ENCODE measurements at regions not wholly inside any gene's neighbourhood (a gene's known extent, or its start where the extent isn't known, plus 50 kb on each side); places are given as distances from the start of the nearest gene placed in this dataset.

- peaks cover 5% of the 10 kb centered on the region for H3K4me1 Mint-ChIP-seq
- no peak overlapping the region for H3K4me3 Mint-ChIP-seq
- no peak overlapping the region for H3K27ac Mint-ChIP-seq
- H3K27me3 Mint-ChIP-seq (ENCODE audit: low read depth), result peaks cover 7% of the 10 kb centered on the region
- H3K9me3 Mint-ChIP-seq, result no peaks in the 10 kb centered on the region
- no peak for TF ChIP-seq CTCF (IDR thresholded peaks at IDR 0.05; ENCODE audit: unreplicated experiment)
- no peaks in the 10 kb centered on the region for H3K36me3 Mint-ChIP-seq
- DNase-seq (ENCODE audit: low spot score in 2 of 2, unreplicated experiment in 2 of 2), result no peak
These were observed 282.4 kb downstream of the C4orf33 start for GRCh38 chr4:129378364-129378763.

- Mint-ChIP-seq H3K27me3 (ENCODE audit: low read depth) (peaks cover 7% of the 10 kb centered on the region), H3K36me3 (no peaks in the 10 kb centered on the region), H3K4me3 (no peak overlapping the region), H3K9me3 (no peaks in the 10 kb centered on the region), H3K27ac (no peak overlapping the region), H3K4me1 (peaks cover 5% of the 10 kb centered on the region)
- no peak for DNase-seq (ENCODE audit: low spot score in 2 of 2, unreplicated experiment in 2 of 2)
- no peak for TF ChIP-seq CTCF (IDR thresholded peaks at IDR 0.05; ENCODE audit: unreplicated experiment)
These were observed 283.5 kb downstream of the C4orf33 start for GRCh38 chr4:129379429-129379828.

GRCh38 chr4:129384974-129385373 lies 289.0 kb downstream of the C4orf33 start:
- no peak for TF ChIP-seq CTCF (IDR thresholded peaks at IDR 0.05; ENCODE audit: unreplicated experiment)
- no peaks in the 10 kb centered on the region for H3K4me1 Mint-ChIP-seq
- no peak for DNase-seq (ENCODE audit: low spot score in 2 of 2, unreplicated experiment in 2 of 2)
- H3K9me3 Mint-ChIP-seq, result no peaks in the 10 kb centered on the region
- no peaks in the 10 kb centered on the region for H3K36me3 Mint-ChIP-seq
- peaks cover 5% of the 10 kb centered on the region for H3K27me3 Mint-ChIP-seq (ENCODE audit: low read depth)
- H3K27ac Mint-ChIP-seq, result no peak overlapping the region
- H3K4me3 Mint-ChIP-seq, result no peak overlapping the region

GRCh38 chr4:129387666-129388065 lies 291.7 kb downstream of the C4orf33 start:
- Mint-ChIP-seq H3K36me3 (no peaks in the 10 kb centered on the region), H3K4me3 (no peak overlapping the region), H3K4me1 (no peaks in the 10 kb centered on the region), H3K27ac (no peak overlapping the region), H3K9me3 (no peaks in the 10 kb centered on the region), H3K27me3 (ENCODE audit: low read depth) (no peaks in the 10 kb centered on the region)
- TF ChIP-seq CTCF (IDR thresholded peaks at IDR 0.05; ENCODE audit: unreplicated experiment), result no peak
- no peak for DNase-seq (ENCODE audit: low spot score in 2 of 2, unreplicated experiment in 2 of 2)

GRCh38 chr4:129393976-129394375 lies 298.0 kb downstream of the C4orf33 start:
- TF ChIP-seq CTCF (IDR thresholded peaks at IDR 0.05; ENCODE audit: unreplicated experiment), result no peak
- DNase-seq (ENCODE audit: low spot score in 2 of 2, unreplicated experiment in 2 of 2), result no peak
- peaks cover 7% of the 10 kb centered on the region for H3K9me3 Mint-ChIP-seq
- no peaks in the 10 kb centered on the region for H3K27me3 Mint-ChIP-seq (ENCODE audit: low read depth)
- H3K36me3 Mint-ChIP-seq, result no peaks in the 10 kb centered on the region
- no peak overlapping the region for H3K4me3 Mint-ChIP-seq
- no peaks in the 10 kb centered on the region for H3K4me1 Mint-ChIP-seq
- H3K27ac Mint-ChIP-seq, result no peak overlapping the region

- Mint-ChIP-seq H3K4me1 (no peaks in the 10 kb centered on the region), H3K27ac (no peak overlapping the region), H3K9me3 (peaks cover 13% of the 10 kb centered on the region), H3K27me3 (ENCODE audit: low read depth) (no peaks in the 10 kb centered on the region), H3K36me3 (no peaks in the 10 kb centered on the region), H3K4me3 (no peak overlapping the region)
- no peak for DNase-seq (ENCODE audit: low spot score in 2 of 2, unreplicated experiment in 2 of 2)
- TF ChIP-seq CTCF (IDR thresholded peaks at IDR 0.05; ENCODE audit: unreplicated experiment), result no peak
These were observed 298.7 kb downstream of the C4orf33 start for GRCh38 chr4:129394635-129395034.
